ENCODE measurements at regions not wholly inside any gene's neighbourhood (a gene's known extent, or its start where the extent isn't known, plus 50 kb on each side); places are given as distances from the start of the nearest gene placed in this dataset.

DNA sequence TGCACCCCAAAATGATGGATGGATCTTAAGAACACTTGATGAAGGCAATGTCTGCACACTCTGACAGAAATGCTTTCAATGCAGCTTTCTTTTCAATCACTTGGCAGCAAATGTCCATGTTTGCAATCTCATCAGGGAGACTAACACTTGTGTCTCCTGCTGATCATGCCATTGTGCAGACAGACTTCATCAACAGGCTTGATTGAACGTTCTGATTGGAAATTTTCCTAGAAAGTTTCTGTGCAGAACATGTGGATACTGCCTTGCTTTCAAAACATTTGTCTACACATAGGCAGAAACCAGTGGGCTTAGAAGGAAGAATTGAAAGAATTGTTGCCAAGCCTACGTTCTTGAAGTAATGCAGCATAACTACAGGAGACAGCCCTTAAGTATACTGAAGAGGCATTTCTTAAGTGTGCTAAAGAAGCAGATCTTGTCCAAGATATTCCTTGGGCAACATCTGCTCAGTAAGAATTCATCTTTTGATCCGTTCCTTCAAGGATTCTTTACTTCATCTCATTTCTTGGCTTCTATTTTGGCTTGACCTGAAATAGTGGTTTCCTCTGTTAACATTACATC lies 120.4 kb upstream of the PLCB4 start:
- DNase-seq (ENCODE audit: extremely low spot score) = no peak
- H3K27ac ChIP-seq (replicated peaks in 1 of 4) = no peak overlapping the region
- intact Hi-C loops (cut with DNase I) = no loop called here
- no peak for TF ChIP-seq POLR2A (IDR thresholded peaks at IDR 0.05; ENCODE audit: low read depth)
- TF ChIP-seq POLR2AphosphoS5 (IDR thresholded peaks at IDR 0.05) = no peak
- no peak for TF ChIP-seq EP300 (IDR thresholded peaks at IDR 0.05)
- TF ChIP-seq, protein P1, sequence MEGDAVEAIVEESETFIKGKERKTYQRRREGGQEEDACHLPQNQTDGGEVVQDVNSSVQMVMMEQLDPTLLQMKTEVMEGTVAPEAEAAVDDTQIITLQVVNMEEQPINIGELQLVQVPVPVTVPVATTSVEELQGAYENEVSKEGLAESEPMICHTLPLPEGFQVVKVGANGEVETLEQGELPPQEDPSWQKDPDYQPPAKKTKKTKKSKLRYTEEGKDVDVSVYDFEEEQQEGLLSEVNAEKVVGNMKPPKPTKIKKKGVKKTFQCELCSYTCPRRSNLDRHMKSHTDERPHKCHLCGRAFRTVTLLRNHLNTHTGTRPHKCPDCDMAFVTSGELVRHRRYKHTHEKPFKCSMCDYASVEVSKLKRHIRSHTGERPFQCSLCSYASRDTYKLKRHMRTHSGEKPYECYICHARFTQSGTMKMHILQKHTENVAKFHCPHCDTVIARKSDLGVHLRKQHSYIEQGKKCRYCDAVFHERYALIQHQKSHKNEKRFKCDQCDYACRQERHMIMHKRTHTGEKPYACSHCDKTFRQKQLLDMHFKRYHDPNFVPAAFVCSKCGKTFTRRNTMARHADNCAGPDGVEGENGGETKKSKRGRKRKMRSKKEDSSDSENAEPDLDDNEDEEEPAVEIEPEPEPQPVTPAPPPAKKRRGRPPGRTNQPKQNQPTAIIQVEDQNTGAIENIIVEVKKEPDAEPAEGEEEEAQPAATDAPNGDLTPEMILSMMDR (IDR thresholded peaks at IDR 0.05) = no peak
- no peaks in the 10 kb centered on the region for H3K27me3 ChIP-seq
- WGBS = 68% methylated on average over 3 of the region's 3 CpGs
- no peak overlapping the region for H3K4me3 ChIP-seq
- no peaks in the 10 kb centered on the region for H3K36me3 ChIP-seq
- no peaks in the 10 kb centered on the region for H3K9me3 ChIP-seq
- H3K4me1 ChIP-seq = peaks cover 18 to 48% (median 39%) of the 10 kb centered on the region in 4 donors

DNA sequence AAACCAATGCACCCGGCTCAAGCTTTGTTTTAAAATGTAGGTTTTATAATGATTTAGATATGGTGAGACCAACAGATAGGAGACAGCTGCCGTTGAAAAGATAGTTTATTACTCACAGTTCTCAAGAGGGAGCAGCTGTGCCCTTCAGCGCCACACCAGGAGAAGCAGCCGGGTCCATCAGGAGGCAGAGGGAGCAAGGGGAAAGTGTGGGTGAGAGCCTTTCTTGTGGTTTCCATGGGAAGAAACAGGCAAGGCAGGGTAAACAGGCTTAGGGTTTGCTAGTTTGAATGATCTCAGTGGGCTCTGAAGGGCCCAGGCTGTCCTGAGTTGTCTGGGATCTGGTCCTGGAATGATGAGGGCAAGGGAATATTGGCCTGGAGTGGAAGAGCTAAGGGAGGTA lies 117.7 kb upstream of the PLCB4 start:
- Histone ChIP-seq H3K9me3 (no peaks in the 10 kb centered on the region), H3K4me1 (peaks cover 11 to 24% (median 18%) of the 10 kb centered on the region in 4 donors), H3K27me3 (no peaks in the 10 kb centered on the region), H3K36me3 (no peaks in the 10 kb centered on the region), H3K27ac (replicated peaks in 1 of 4) (no peak overlapping the region), H3K4me3 (no peak overlapping the region)
- TF ChIP-seq POLR2AphosphoS5 (IDR thresholded peaks at IDR 0.05) (no peak), EP300 (IDR thresholded peaks at IDR 0.05) (no peak), POLR2A (IDR thresholded peaks at IDR 0.05; ENCODE audit: low read depth) (no peak)
- TF ChIP-seq, protein P1 (IDR thresholded peaks at IDR 0.05) = no peak
- intact Hi-C loops (cut with DNase I) = no loop called here
- WGBS = 89% methylated on average over 4 of the region's 4 CpGs
- DNase-seq (ENCODE audit: extremely low spot score) = no peak

DNA sequence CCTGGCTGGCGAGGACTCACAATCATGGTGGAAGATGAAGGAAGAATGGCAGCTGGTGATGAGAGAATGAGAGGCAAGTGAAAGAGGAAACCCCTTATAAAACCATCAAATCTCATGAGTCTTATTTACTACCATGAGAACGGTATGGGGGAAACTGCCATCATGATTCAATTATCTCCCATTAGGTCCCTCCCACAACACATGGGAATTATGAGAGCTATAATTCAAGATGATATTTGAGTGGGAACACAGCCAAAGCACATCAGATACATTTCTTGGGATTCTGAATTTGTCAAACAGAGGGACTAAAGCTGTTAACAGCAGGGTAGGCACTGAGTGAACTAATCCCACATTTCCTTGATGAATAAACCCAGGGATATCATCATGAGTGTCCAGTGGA lies 116.2 kb upstream of the PLCB4 start:
- H3K27ac ChIP-seq (replicated peaks in 1 of 4) = no peak overlapping the region
- peaks cover 0 to 16% (median 6%) of the 10 kb centered on the region in 4 donors for H3K4me1 ChIP-seq
- whole genome bisulfite sequencing = 86% methylated on average over 2 of the region's 2 CpGs
- no peak overlapping the region for H3K4me3 ChIP-seq
- no peak for DNase-seq (ENCODE audit: extremely low spot score)
- no peaks in the 10 kb centered on the region for H3K9me3 ChIP-seq
- intact Hi-C loops (cut with DNase I) = no loop called here
- H3K36me3 ChIP-seq = no peaks in the 10 kb centered on the region
- H3K27me3 ChIP-seq = no peaks in the 10 kb centered on the region
- TF ChIP-seq, protein P1 (IDR thresholded peaks at IDR 0.05) = no peak
- TF ChIP-seq EP300 (IDR thresholded peaks at IDR 0.05) (no peak), POLR2A (IDR thresholded peaks at IDR 0.05; ENCODE audit: low read depth) (no peak), POLR2AphosphoS5 (IDR thresholded peaks at IDR 0.05) (no peak)

DNA sequence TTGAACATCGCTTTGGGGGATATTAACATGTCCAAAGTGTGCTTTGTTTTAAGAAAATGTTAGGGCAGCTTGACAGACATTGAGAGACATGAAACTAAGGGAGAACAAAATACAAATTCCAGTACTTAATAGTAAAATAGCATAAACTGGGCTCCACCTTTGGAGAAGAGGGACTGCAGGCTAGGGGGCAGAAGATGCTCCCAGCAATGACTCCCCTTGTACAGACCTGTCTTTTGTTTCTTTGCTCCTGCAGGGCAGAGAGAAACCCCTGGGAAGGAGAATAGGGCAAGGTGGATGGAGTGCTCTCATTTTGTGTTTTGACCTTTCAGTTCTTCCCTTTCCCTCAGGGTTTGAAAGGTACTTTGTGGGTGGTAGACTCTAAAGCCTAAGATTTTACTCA lies 115.6 kb upstream of the PLCB4 start:
- 100% methylated on average over 1 of the region's 1 CpG for WGBS

DNA sequence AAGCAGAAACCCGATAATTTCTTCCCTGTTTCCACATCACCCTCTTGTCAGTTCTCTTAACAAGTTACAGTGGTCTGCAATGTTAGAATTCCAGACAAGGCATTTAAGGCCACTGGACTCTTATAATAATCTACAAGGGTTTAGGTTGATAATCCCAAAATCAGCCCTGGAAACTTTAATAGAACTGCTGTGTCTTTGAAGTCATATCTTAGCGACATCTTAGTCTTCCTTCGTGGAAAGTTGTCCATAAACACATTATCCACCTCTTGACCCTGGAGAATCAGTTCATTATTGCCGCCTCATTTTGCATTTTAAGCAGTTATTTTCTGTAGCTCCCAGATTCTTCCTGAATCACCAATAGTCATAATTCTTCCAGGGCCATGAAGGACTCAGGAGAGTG lies 108.6 kb upstream of the PLCB4 start:
- peaks cover 11 to 24% (median 13%) of the 10 kb centered on the region in 4 donors for H3K4me1 ChIP-seq
- H3K4me3 ChIP-seq = no peak overlapping the region
- TF ChIP-seq, protein P1 (IDR thresholded peaks at IDR 0.05) = no peak
- TF ChIP-seq EP300 (IDR thresholded peaks at IDR 0.05) (no peak), POLR2A (IDR thresholded peaks at IDR 0.05; ENCODE audit: low read depth) (no peak), POLR2AphosphoS5 (IDR thresholded peaks at IDR 0.05) (no peak)
- no peaks in the 10 kb centered on the region for H3K9me3 ChIP-seq
- H3K36me3 ChIP-seq = no peaks in the 10 kb centered on the region
- no peaks in the 10 kb centered on the region for H3K27me3 ChIP-seq
- WGBS = 97% methylated on average over 4 of the region's 4 CpGs
- no peak overlapping the region for H3K27ac ChIP-seq (replicated peaks in 1 of 4)
- intact Hi-C loops (cut with DNase I) = no loop called here
- no peak for DNase-seq (ENCODE audit: extremely low spot score)

More for the DNA sequence above, 115.6 kb upstream of the PLCB4 start:
- no peaks in the 10 kb centered on the region for H3K27me3 ChIP-seq
- H3K4me3 ChIP-seq = no peak overlapping the region
- no peaks in the 10 kb centered on the region for H3K36me3 ChIP-seq
- intact Hi-C loops (cut with DNase I) = no loop called here
- TF ChIP-seq POLR2AphosphoS5 (IDR thresholded peaks at IDR 0.05) = no peak
- DNase-seq (ENCODE audit: extremely low spot score) = no peak
- peaks cover 0 to 19% (median 7%) of the 10 kb centered on the region in 4 donors for H3K4me1 ChIP-seq
- H3K27ac ChIP-seq (replicated peaks in 1 of 4) = no peak overlapping the region
- no peaks in the 10 kb centered on the region for H3K9me3 ChIP-seq

Data from esophagus muscularis mucosa (tissue), 4 donors.